HG02759 (cell line): ENCODE measurements at regions not wholly inside any gene's neighbourhood (a gene's known extent, or its start where the extent isn't known, plus 50 kb on each side); places are given as distances from the start of the nearest gene placed in this dataset.

Experiments used
- ATAC-seq: cut with Tn5 transposase; IDR thresholded peaks from one replicate; pipeline ENCODE4 v1.9.1; 2021; ENCODE audit warnings: mild to moderate bottlenecking, moderate library complexity; ENCODE audit not compliant: unreplicated experiment

GRCh38 chr12:40172879-40173278 lies 51.9 kb upstream of the LRRK2 start:
- ATAC-seq, result no peak

GRCh38 chr12:40171501-40171900 lies 53.3 kb upstream of the LRRK2 start:
- no peak for ATAC-seq

- no peak for ATAC-seq
These were observed 53.7 kb upstream of the LRRK2 start for GRCh38 chr12:40171066-40171465.

- ATAC-seq, result no peak
These were observed 54.2 kb upstream of the LRRK2 start for GRCh38 chr12:40170593-40170992.

GRCh38 chr12:40168868-40169267 lies 55.9 kb upstream of the LRRK2 start:
- ATAC-seq, result peak; percentile 97

GRCh38 chr12:40168419-40168818 lies 56.4 kb upstream of the LRRK2 start:
- peak; percentile 40 for ATAC-seq

GRCh38 chr12:40168001-40168400 lies 56.8 kb upstream of the LRRK2 start:
- ATAC-seq, result peak; percentile 54

- ATAC-seq, result no peak
These were observed 59.3 kb upstream of the SLC2A13 start for GRCh38 chr12:40165179-40165578.

GRCh38 chr12:40164034-40164433 lies 58.2 kb upstream of the SLC2A13 start:
- no peak for ATAC-seq

- no peak for ATAC-seq
These were observed 56.2 kb upstream of the SLC2A13 start for GRCh38 chr12:40162033-40162432.

- peak; percentile 61 for ATAC-seq
These were observed 52.8 kb upstream of the SLC2A13 start for GRCh38 chr12:40158592-40159111.

- ATAC-seq, result no peak
These were observed 51.5 kb upstream of the SLC2A13 start for GRCh38 chr12:40157336-40157735.

GRCh38 chr12:40156021-40156764 lies 50.3 kb upstream of the SLC2A13 start:
- peak; percentile 33 for ATAC-seq
